Gastroesophageal sphincter (tissue), 4 donors: ENCODE measurements at regions not wholly inside any gene's neighbourhood (a gene's known extent, or its start where the extent isn't known, plus 50 kb on each side); places are given as distances from the start of the nearest gene placed in this dataset.

Experiments
- ATAC-seq: fragments of 150-250 bp; one replicate; pipeline ENCODE4 v1.9.1; 2016; ENCODE audit warnings: mild to moderate bottlenecking, moderate library complexity
- H3K27ac ChIP-seq, 4 donors: fragments of 200-600 bp; sonication (generic) in 3 of 4; 1 replicate in 3 of 4; 2 replicates in 1 of 4; pipeline ENCODE4 v1.5.1; 2016 to 2019
- H3K27me3 ChIP-seq: fragments of 200-600 bp; sonication (generic); one replicate; pipeline ENCODE4 v1.5.1; 2019
- H3K36me3 ChIP-seq, 2 donors: fragments of 200-600 bp; sonication (generic); one replicate each; pipeline ENCODE4 v1.5.1; 2019; ENCODE audit warnings: control low read depth in 1 of 2
- H3K4me1 ChIP-seq, 3 donors: fragments of 200-600 bp; sonication (generic); 1 replicate in 2 of 3; 2 replicates in 1 of 3; pipeline ENCODE4 v1.5.1; 2016 to 2019; ENCODE audit warnings: control low read depth in 2 of 3
- H3K4me3 ChIP-seq, 2 donors: fragments of 200-600 bp; sonication (generic); one replicate each; pipeline ENCODE4 v1.5.1; 2019; ENCODE audit warnings: mild to moderate bottlenecking in 1 of 2, moderate library complexity in 1 of 2
- H3K9me3 ChIP-seq, 3 donors: fragments of 200-600 bp; sonication (generic); one replicate each; pipeline ENCODE4 v1.5.1; 2017 to 2019; ENCODE audit warnings: control low read depth in 2 of 3
- CTCF ChIP-seq, 4 experiments: fragments of 200-600 bp in 2 of 4; fragments of 450-650 bp in 2 of 4; sonication (generic) in 1 of 4; IDR thresholded peaks; one replicate each; pipeline ENCODE4 v1.5.1; 2017 to 2019; ENCODE audit warnings: antibody characterized with exemption in 4 of 4, mild to moderate bottlenecking in 2 of 4, moderate library complexity in 2 of 4
- EP300 ChIP-seq: sonication (generic); formaldehyde crosslinking; IDR thresholded peaks from one replicate; pipeline ENCODE4 v1.6.1; 2017; ENCODE audit warnings: antibody characterized with exemption, mild to moderate bottlenecking
- POLR2A ChIP-seq, 2 donors: fragments of 450-650 bp; IDR thresholded peaks; one replicate each; pipeline ENCODE4 v1.6.1; 2017; ENCODE audit warnings: antibody characterized with exemption in 2 of 2, mild to moderate bottlenecking in 2 of 2, moderate library complexity in 1 of 2
- POLR2AphosphoS5 ChIP-seq: sonication (generic); formaldehyde crosslinking; IDR thresholded peaks from one replicate; pipeline ENCODE4 v1.6.1; 2017; ENCODE audit warnings: antibody characterized with exemption
- WGBS, 2 donors: methylation state at CpG; one replicate each; pipeline ENCODE4 v1.1.5; 2018; ENCODE audit warnings: low coverage in 1 of 2; 5-methylcytosine and 5-hydroxymethylcytosine counted together

GRCh38 chr2:181317511-181317910 lies 139.7 kb upstream of the ITGA4 start:
- Histone ChIP-seq H3K9me3 (no peaks in the 10 kb centered on the region), H3K36me3 (no peaks in the 10 kb centered on the region), H3K27me3 (no peaks in the 10 kb centered on the region), H3K4me1 (no peaks in the 10 kb centered on the region), H3K27ac (no peak overlapping the region), H3K4me3 (no peak overlapping the region)
- ATAC-seq, result no peak
- TF ChIP-seq EP300 (no peak), POLR2AphosphoS5 (no peak), POLR2A (IDR thresholded peaks at IDR 0.05) (no peak), CTCF (IDR thresholded peaks at IDR 0.05) (no peak)
- 26 to 42% methylated on average over 3 of the region's 3 CpGs for whole genome bisulfite sequencing, 2 donors

GRCh38 chr2:181318504-181319280 lies 138.5 kb upstream of the ITGA4 start:
- no peaks in the 10 kb centered on the region for H3K27me3 ChIP-seq
- 92 to 93% methylated on average over 3 of the region's 3 CpGs for WGBS, 2 donors
- no peaks in the 10 kb centered on the region for H3K36me3 ChIP-seq
- no peaks in the 10 kb centered on the region for H3K4me1 ChIP-seq
- H3K27ac ChIP-seq, result no peak overlapping the region
- H3K9me3 ChIP-seq, result no peaks in the 10 kb centered on the region
- TF ChIP-seq POLR2AphosphoS5 (no peak), POLR2A (IDR thresholded peaks at IDR 0.05) (no peak), CTCF (IDR thresholded peaks at IDR 0.05) (no peak), EP300 (no peak)
- ATAC-seq, result no peak
- no peak overlapping the region for H3K4me3 ChIP-seq

- Histone ChIP-seq H3K4me3 (no peak overlapping the region), H3K4me1 (no peaks in the 10 kb centered on the region), H3K27me3 (no peaks in the 10 kb centered on the region), H3K9me3 (no peaks in the 10 kb centered on the region), H3K27ac (no peak overlapping the region), H3K36me3 (no peaks in the 10 kb centered on the region)
- no peak for TF ChIP-seq POLR2A (IDR thresholded peaks at IDR 0.05)
- TF ChIP-seq POLR2AphosphoS5, result no peak
- TF ChIP-seq CTCF (IDR thresholded peaks at IDR 0.05), result no peak
- TF ChIP-seq EP300, result no peak
- ATAC-seq, result no peak
These were observed 137.9 kb upstream of the ITGA4 start for GRCh38 chr2:181319286-181319685.

- TF ChIP-seq POLR2A (IDR thresholded peaks at IDR 0.05) (no peak), EP300 (no peak), CTCF (IDR thresholded peaks at IDR 0.05) (no peak), POLR2AphosphoS5 (no peak)
- no peak for ATAC-seq
- Histone ChIP-seq H3K4me3 (no peak overlapping the region), H3K27ac (no peak overlapping the region), H3K36me3 (no peaks in the 10 kb centered on the region), H3K9me3 (no peaks in the 10 kb centered on the region), H3K4me1 (no peaks in the 10 kb centered on the region), H3K27me3 (no peaks in the 10 kb centered on the region)
- 80 to 85% methylated on average over 2 of the region's 2 CpGs for WGBS, 2 donors
These were observed 136.5 kb upstream of the ITGA4 start for GRCh38 chr2:181320638-181321037.

GRCh38 chr2:181324912-181325311 lies 132.3 kb upstream of the ITGA4 start:
- Histone ChIP-seq H3K27me3 (no peaks in the 10 kb centered on the region), H3K4me3 (no peak overlapping the region), H3K9me3 (no peaks in the 10 kb centered on the region), H3K4me1 (no peaks in the 10 kb centered on the region), H3K27ac (no peak overlapping the region), H3K36me3 (no peaks in the 10 kb centered on the region)
- no peak for ATAC-seq
- TF ChIP-seq EP300 (no peak), CTCF (IDR thresholded peaks at IDR 0.05) (no peak), POLR2A (IDR thresholded peaks at IDR 0.05) (no peak), POLR2AphosphoS5 (no peak)
